Body of pancreas (tissue), 4 donors: ENCODE measurements at regions not wholly inside any gene's neighbourhood (a gene's known extent, or its start where the extent isn't known, plus 50 kb on each side); places are given as distances from the start of the nearest gene placed in this dataset.

ENCODE experiments used
- ATAC-seq: fragments of 150-250 bp; one replicate; pipeline ENCODE4 v1.9.1; 2016
- DNase-seq, 4 donors: peaks; one replicate each; pipeline ENCODE4 v3.0.0-alpha.2; 2019
- H3K27ac ChIP-seq, 4 donors: fragments of 200-600 bp; sonication (generic); 1 replicate in 3 of 4; 2 replicates in 1 of 4; pipeline versions ENCODE4 v1.5.1 to v1.6.1; 2016 to 2019; ENCODE audit warnings: mild to moderate bottlenecking in 1 of 4, mixed read lengths in 1 of 4, moderate library complexity in 1 of 4
- H3K27me3 ChIP-seq, 2 donors: fragments of 200-600 bp; sonication (generic); one replicate each; pipeline ENCODE4 v1.6.0; 2016; ENCODE audit warnings: mild to moderate bottlenecking in 1 of 2
- H3K36me3 ChIP-seq, 2 donors: fragments of 200-600 bp; sonication (generic); replicated peaks in 1 of 2; 2 replicates each; pipeline ENCODE4 v1.5.1; 2016; ENCODE audit warnings: low read depth in 2 of 2; ENCODE audit not compliant: insufficient read depth in 1 of 2
- H3K4me1 ChIP-seq: fragments of 200-600 bp; sonication (generic); one replicate; pipeline ENCODE4 v1.6.0; 2016
- H3K4me3 ChIP-seq, 2 donors: fragments of 200-600 bp; sonication (generic); 1 replicate in 1 of 2; 2 replicates in 1 of 2; pipeline ENCODE4 v1.5.1; 2016 to 2019
- H3K9me3 ChIP-seq, 3 donors: fragments of 200-600 bp; sonication (generic); 1 replicate in 2 of 3; 2 replicates in 1 of 3; pipeline ENCODE4 v1.5.1; 2016
- POLR2A ChIP-seq, 3 donors: fragments of 450-650 bp; IDR thresholded peaks; one replicate each; pipeline ENCODE4 v1.6.1; 2016; ENCODE audit warnings: antibody characterized with exemption in 3 of 3, mild to moderate bottlenecking in 2 of 3
- WGBS, 2 donors: methylation state at CpG; one replicate each; pipeline ENCODE4 v1.1.5; 2017; 5-methylcytosine and 5-hydroxymethylcytosine counted together
- intact Hi-C: fragments of 100-400 bp; cut with DNase I; formaldehyde crosslinking; loops from one replicate; pipeline ENCODE4 v1.15.1; 2023
- TF ChIP-seq, protein P1 (sequence below), 7 experiments: fragments of 450-650 bp in 4 of 7; fragments of 200-600 bp in 3 of 7; sonication (generic) in 3 of 7; IDR thresholded peaks; one replicate each; pipeline ENCODE4 v1.5.1; 2016 to 2019; ENCODE audit warnings: antibody characterized with exemption in 7 of 7

DNA sequence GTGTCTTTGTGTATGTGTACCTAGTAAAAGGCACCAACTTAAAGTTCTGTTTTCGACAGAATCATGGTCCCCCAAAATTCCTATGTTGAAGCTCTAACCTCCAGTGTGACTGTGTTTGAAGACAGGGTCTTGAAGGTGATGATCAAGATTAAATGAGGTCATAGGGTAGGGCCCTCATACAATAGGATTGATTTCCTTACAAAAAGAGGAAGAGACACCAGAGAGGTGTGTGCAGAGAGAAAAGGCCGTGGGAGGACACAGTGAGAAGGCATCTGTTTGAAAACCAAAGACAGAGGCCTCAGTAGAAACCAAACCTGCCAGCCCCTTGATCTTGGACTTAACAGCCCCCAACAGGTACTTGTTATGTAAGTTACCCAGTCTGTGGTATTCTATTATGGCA is 52.0 kb upstream of the CORO2B start:
- 80 to 83% methylated on average over 2 of the region's 2 CpGs for WGBS, 2 donors

DNA sequence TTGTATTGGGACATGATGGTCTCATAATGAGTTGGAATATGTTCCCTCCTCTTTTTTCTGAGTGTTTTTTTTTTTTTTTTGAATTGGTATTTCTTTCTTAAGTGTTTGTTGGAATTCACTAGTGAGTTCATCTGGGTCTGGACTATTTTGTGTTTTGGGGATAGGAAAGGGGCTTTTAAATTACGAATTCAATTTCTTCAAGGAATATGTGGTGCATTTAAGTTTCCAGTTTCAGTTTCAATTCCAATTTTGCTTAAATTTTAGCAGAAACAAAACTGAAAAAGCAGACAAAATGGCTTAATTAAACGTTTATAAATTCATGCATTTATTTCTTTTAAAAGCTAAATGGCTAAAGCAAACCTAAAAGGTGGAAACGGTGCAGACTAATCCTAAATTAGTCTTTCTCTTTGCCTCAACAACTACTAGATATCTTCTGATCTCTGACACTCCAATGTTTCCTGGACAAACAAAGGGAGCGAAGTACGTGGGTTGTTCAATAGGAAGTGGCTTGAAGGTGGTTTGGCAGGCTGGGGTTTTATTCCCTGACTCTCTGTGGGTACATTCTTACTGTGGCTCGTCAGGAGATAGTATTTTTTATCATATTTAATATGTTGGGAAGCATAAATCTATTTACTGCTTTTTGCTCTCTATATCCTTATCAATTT is 50.0 kb upstream of the CORO2B start:
- H3K27me3 ChIP-seq, result no peaks in the 10 kb centered on the region
- intact Hi-C loops, result no loop called here
- H3K4me1 ChIP-seq, result no peaks in the 10 kb centered on the region
- WGBS, 2 donors, result 19% methylated on average over 6 of the region's 6 CpGs
- ATAC-seq (no peak), DNase-seq (no peak)
- no peaks in the 10 kb centered on the region for H3K9me3 ChIP-seq
- H3K36me3 ChIP-seq, result no peaks in the 10 kb centered on the region
- no peak for TF ChIP-seq POLR2A (IDR thresholded peaks at IDR 0.05)
- TF ChIP-seq, protein P1, sequence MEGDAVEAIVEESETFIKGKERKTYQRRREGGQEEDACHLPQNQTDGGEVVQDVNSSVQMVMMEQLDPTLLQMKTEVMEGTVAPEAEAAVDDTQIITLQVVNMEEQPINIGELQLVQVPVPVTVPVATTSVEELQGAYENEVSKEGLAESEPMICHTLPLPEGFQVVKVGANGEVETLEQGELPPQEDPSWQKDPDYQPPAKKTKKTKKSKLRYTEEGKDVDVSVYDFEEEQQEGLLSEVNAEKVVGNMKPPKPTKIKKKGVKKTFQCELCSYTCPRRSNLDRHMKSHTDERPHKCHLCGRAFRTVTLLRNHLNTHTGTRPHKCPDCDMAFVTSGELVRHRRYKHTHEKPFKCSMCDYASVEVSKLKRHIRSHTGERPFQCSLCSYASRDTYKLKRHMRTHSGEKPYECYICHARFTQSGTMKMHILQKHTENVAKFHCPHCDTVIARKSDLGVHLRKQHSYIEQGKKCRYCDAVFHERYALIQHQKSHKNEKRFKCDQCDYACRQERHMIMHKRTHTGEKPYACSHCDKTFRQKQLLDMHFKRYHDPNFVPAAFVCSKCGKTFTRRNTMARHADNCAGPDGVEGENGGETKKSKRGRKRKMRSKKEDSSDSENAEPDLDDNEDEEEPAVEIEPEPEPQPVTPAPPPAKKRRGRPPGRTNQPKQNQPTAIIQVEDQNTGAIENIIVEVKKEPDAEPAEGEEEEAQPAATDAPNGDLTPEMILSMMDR (IDR thresholded peaks at IDR 0.05), result no peak
- no peak overlapping the region for H3K27ac ChIP-seq
- H3K4me3 ChIP-seq, result no peak overlapping the region

More for the DNA sequence above, 52.0 kb upstream of the CORO2B start:
- TF ChIP-seq, protein P1 (IDR thresholded peaks at IDR 0.05), result no peak
- no peak overlapping the region for H3K27ac ChIP-seq
- no peaks in the 10 kb centered on the region for H3K27me3 ChIP-seq
- DNase-seq, result no peak
- no peaks in the 10 kb centered on the region for H3K9me3 ChIP-seq
- H3K36me3 ChIP-seq, result no peaks in the 10 kb centered on the region
- intact Hi-C loops, result no loop called here
- ATAC-seq, result no peak
- no peak overlapping the region for H3K4me3 ChIP-seq
- H3K4me1 ChIP-seq, result no peaks in the 10 kb centered on the region
